Adrenal gland (tissue), 9 donors: ENCODE measurements at regions not wholly inside any gene's neighbourhood (a gene's known extent, or its start where the extent isn't known, plus 50 kb on each side); places are given as distances from the start of the nearest gene placed in this dataset.

Experiments
- DNase-seq, 7 donors: peaks; one replicate each; pipeline ENCODE4 v3.0.0-alpha.2; 2019 to 2020
- H3K27ac ChIP-seq, 5 donors: fragments of 200-600 bp; sonication (generic) in 4 of 5; 1 replicate in 3 of 5; 2 replicates in 2 of 5; pipeline versions ENCODE4 v1.5.1 to v1.8.0; 2016 to 2020; ENCODE audit warnings: mild to moderate bottlenecking in 1 of 5
- H3K27me3 ChIP-seq: fragments of 200-600 bp; 2 replicates; pipeline ENCODE4 v1.8.0; 2021
- H3K36me3 ChIP-seq, 2 donors: fragments of 200-600 bp; replicated peaks in 1 of 2; 1 replicate in 1 of 2; 2 replicates in 1 of 2; pipeline versions ENCODE4 v1.5.1 to v1.8.0; 2018 to 2022
- H3K4me1 ChIP-seq, 2 donors: fragments of 200-600 bp; replicated peaks in 1 of 2; 1 replicate in 1 of 2; 2 replicates in 1 of 2; pipeline versions ENCODE4 v1.5.1 to v1.8.0; 2018 to 2021
- H3K4me3 ChIP-seq, 4 donors: fragments of 200-600 bp; sonication (generic) in 3 of 4; one replicate each; pipeline ENCODE4 v1.5.1; 2016 to 2018
- H3K9me3 ChIP-seq, 3 donors: fragments of 200-600 bp; sonication (generic) in 1 of 3; replicated peaks in 1 of 3; 1 replicate in 2 of 3; 2 replicates in 1 of 3; pipeline versions ENCODE4 v1.5.1 to v1.8.0; 2016 to 2021
- CTCF ChIP-seq, 6 experiments: fragments of 450-650 bp in 4 of 6; fragments of 200-600 bp in 2 of 6; sonication (generic) in 1 of 6; IDR thresholded peaks; 1 replicate in 5 of 6; 2 replicates in 1 of 6; pipeline versions ENCODE4 v1.5.1 to v1.8.0; 2016 to 2021; ENCODE audit warnings: antibody characterized with exemption in 6 of 6, mild to moderate bottlenecking in 2 of 6, moderate library complexity in 1 of 6
- POLR2A ChIP-seq, 2 donors: fragments of 450-650 bp; IDR thresholded peaks; one replicate each; pipeline ENCODE4 v1.6.1; 2017; ENCODE audit warnings: antibody characterized with exemption in 2 of 2, mild to moderate bottlenecking in 2 of 2, moderate library complexity in 1 of 2
- WGBS, 4 donors: extraction: QIAGEN DNeasy Blood & Tissue Kit in 2 of 4; methylation state at CpG; one replicate each; pipeline versions ENCODE4 v1.1.5 to v1.1.7; 2013 to 2017; 5-methylcytosine and 5-hydroxymethylcytosine counted together
- intact Hi-C, 2 donors: fragments of 100-400 bp; cut with DNase I; formaldehyde crosslinking; loops; one replicate each; pipeline versions ENCODE4 v1.14.1 to v1.15.0; 2022 to 2023
- donor health status: healthy with polysubstance abuse.
- donor health status: Bipolar disorder and iron deficiency.
- donor health status: DM: yes; HTN: yes; CAD: no.
- donor health status: DM: no; HTN: no; CAD: no.
- donor health status: DM: no; HTN: no; CAD: no.

- intact Hi-C loops = no loop called here
- 36 to 52% (median 47%) methylated on average over 5 of the region's 5 CpGs for WGBS, 4 donors
- no peak for TF ChIP-seq POLR2A (IDR thresholded peaks at IDR 0.05)
- no peak for TF ChIP-seq CTCF (IDR thresholded peaks at IDR 0.05)
- no peak overlapping the region for H3K4me3 ChIP-seq
- H3K9me3 ChIP-seq = no peaks in the 10 kb centered on the region
- H3K27me3 ChIP-seq = no peaks in the 10 kb centered on the region
- no peaks in the 10 kb centered on the region for H3K36me3 ChIP-seq
- peaks cover 0 to 12% of the 10 kb centered on the region in 2 donors for H3K4me1 ChIP-seq
- H3K27ac ChIP-seq = peak overlapping the region in 2 of 5 donors; percentile 44 to 61
- no peak for DNase-seq
These were observed 182.4 kb downstream of the PTEN start for GRCh38 chr10:88045656-88046415.

GRCh38 chr10:88047579-88047978 lies 184.2 kb downstream of the PTEN start:
- intact Hi-C loops = no loop called here
- H3K9me3 ChIP-seq = no peaks in the 10 kb centered on the region
- TF ChIP-seq POLR2A (IDR thresholded peaks at IDR 0.05) = no peak
- TF ChIP-seq CTCF (IDR thresholded peaks at IDR 0.05) = no peak
- no peak overlapping the region for H3K27ac ChIP-seq
- H3K36me3 ChIP-seq = no peaks in the 10 kb centered on the region
- no peak for DNase-seq
- no peak overlapping the region for H3K4me3 ChIP-seq
- H3K27me3 ChIP-seq = no peaks in the 10 kb centered on the region
- peaks cover 0 to 9% of the 10 kb centered on the region in 2 donors for H3K4me1 ChIP-seq

- no peak overlapping the region for H3K27ac ChIP-seq
- peaks cover 0 to 9% of the 10 kb centered on the region in 2 donors for H3K4me1 ChIP-seq
- intact Hi-C loops = no loop called here
- 81 to 97% (median 85%) methylated on average over 1 of the region's 1 CpG for WGBS, 4 donors
- TF ChIP-seq POLR2A (IDR thresholded peaks at IDR 0.05) = no peak
- no peak for TF ChIP-seq CTCF (IDR thresholded peaks at IDR 0.05)
- no peaks in the 10 kb centered on the region for H3K36me3 ChIP-seq
- H3K9me3 ChIP-seq = no peaks in the 10 kb centered on the region
- no peak overlapping the region for H3K4me3 ChIP-seq
- DNase-seq = no peak
- H3K27me3 ChIP-seq = no peaks in the 10 kb centered on the region
These were observed 184.9 kb downstream of the PTEN start for GRCh38 chr10:88048312-88048711.

- intact Hi-C loops = no loop called here
- WGBS, 4 donors = 65 to 84% (median 78%) methylated on average over 3 of the region's 3 CpGs
- no peak overlapping the region for H3K27ac ChIP-seq
- H3K27me3 ChIP-seq = no peaks in the 10 kb centered on the region
- no peak for TF ChIP-seq POLR2A (IDR thresholded peaks at IDR 0.05)
- no peak for TF ChIP-seq CTCF (IDR thresholded peaks at IDR 0.05)
- DNase-seq = no peak
- no peak overlapping the region for H3K4me3 ChIP-seq
- peaks cover 0 to 9% of the 10 kb centered on the region in 2 donors for H3K4me1 ChIP-seq
- H3K9me3 ChIP-seq = no peaks in the 10 kb centered on the region
- no peaks in the 10 kb centered on the region for H3K36me3 ChIP-seq
These were observed 185.8 kb downstream of the PTEN start for GRCh38 chr10:88049204-88049603.
